HepG2 (cell line): ENCODE measurements at regions not wholly inside any gene's neighbourhood (a gene's known extent, or its start where the extent isn't known, plus 50 kb on each side); places are given as distances from the start of the nearest gene placed in this dataset.

Experiments
- ATAC-seq: fragments of 200-7000 bp; cut with Tn5 transposase; 3 replicates; pipeline ENCODE4 v1.9.1; 2020; ENCODE audit warnings: mild to moderate bottlenecking, moderate library complexity
- BruUV-seq: library from RNA; stranded (reverse); fragments of 400-500 nt; replicated peaks from 2 replicates; lab custom pipeline; 2021; lab: Mats Ljungman, UMichigan
- CTCF ChIA-PET: fragments of 300-600 bp; formaldehyde crosslinking; extraction: SDS; loops from one replicate; lab custom pipeline; 2021; ENCODE audit warnings: low total read pairs, inconsistent platforms, low intra/inter-chr PET ratio; lab: Yijun Ruan, JAX
- POLR2A ChIA-PET: fragments of 350-600 bp; sonication (Branson Sonifier 250); formaldehyde crosslinking; loops from one replicate; lab custom pipeline; 2020; ENCODE audit warnings: antibody characterized with exemption, inconsistent platforms; lab: Yijun Ruan, JAX
- DNase-seq: peaks from one replicate; pipeline ENCODE4 v3.0.0-alpha.2; 2015; ENCODE audit warnings: low spot score
- FAIRE-seq: peaks from 3 replicates; lab custom pipeline; 2011; peaks lifted over from hg19 to GRCh38; lab: Jason Lieb, UNC
- H2AFZ ChIP-seq: one replicate; pipeline ENCODE4 v1.6.1; 2011; ENCODE audit warnings: low read length, inconsistent platforms
- H3K27ac ChIP-seq: fragments of 300-600 bp; 3 replicates; pipeline ENCODE4 v1.8.0; 2011; ENCODE audit warnings: mixed run types, mild to moderate bottlenecking, mixed read lengths, low read length, inconsistent platforms; ENCODE audit not compliant: insufficient read depth; ENCODE audit errors: extremely low read length
- H3K27me3 ChIP-seq, 2 experiments: fragments of 200-600 bp in 1 of 2; 2 replicates in 1 of 2; 3 replicates in 1 of 2; pipeline versions ENCODE4 v1.6.0 to v1.8.0; 2011; ENCODE audit warnings: low read length in 2 of 2, mild to moderate bottlenecking in 2 of 2, moderate library complexity in 2 of 2, inconsistent platforms in 1 of 2; ENCODE audit not compliant: insufficient read depth in 2 of 2, control insufficient read depth in 1 of 2
- H3K36me3 ChIP-seq, 2 experiments: fragments of 200-600 bp in 1 of 2; replicated peaks in 1 of 2; 2 replicates in 1 of 2; 3 replicates in 1 of 2; pipeline versions ENCODE4 v1.5.1 to v1.8.0; 2011; ENCODE audit warnings: low read length in 2 of 2, inconsistent platforms in 1 of 2; ENCODE audit not compliant: insufficient read depth in 2 of 2, control insufficient read depth in 1 of 2
- H3K4me1 ChIP-seq: 2 replicates; pipeline ENCODE4 v1.5.1; 2012; ENCODE audit warnings: low read length, inconsistent platforms; ENCODE audit not compliant: insufficient read depth
- H3K4me2 ChIP-seq: 2 replicates; pipeline ENCODE4 v1.6.0; 2011; ENCODE audit warnings: low read depth, low read length, inconsistent platforms
- H3K4me3 ChIP-seq, 3 experiments: fragments of 200-600 bp in 1 of 3; sonication (generic), shearing (Covaris generic) in 1 of 3; replicated peaks in 1 of 3; 2 replicates each; pipeline ENCODE4 v1.5.1; 2011 to 2016; ENCODE audit warnings: low read length in 3 of 3, inconsistent platforms in 2 of 3, low read depth in 2 of 3, mild to moderate bottlenecking in 2 of 3, control low read depth in 1 of 3, mixed read lengths in 1 of 3; ENCODE audit not compliant: insufficient read depth in 1 of 3
- H3K79me2 ChIP-seq: one replicate; pipeline ENCODE4 v1.6.1; 2011; ENCODE audit warnings: low read length, inconsistent platforms; ENCODE audit not compliant: insufficient read depth
- H3K9ac ChIP-seq: 2 replicates; pipeline ENCODE4 v1.6.0; 2011; ENCODE audit warnings: mild to moderate bottlenecking, low read depth, low read length, inconsistent platforms; ENCODE audit not compliant: insufficient read depth
- H3K9me3 ChIP-seq: 2 replicates; pipeline ENCODE4 v1.5.1; 2012; ENCODE audit warnings: mild to moderate bottlenecking, low read length
- H4K20me1 ChIP-seq: 2 replicates; pipeline ENCODE4 v1.6.0; 2011; ENCODE audit warnings: inconsistent platforms, mild to moderate bottlenecking, low read length, moderate library complexity; ENCODE audit not compliant: insufficient read depth
- BRCA1 ChIP-seq: sonication (generic); formaldehyde crosslinking; IDR thresholded peaks from 2 replicates; pipeline ENCODE4 v1.4.0; 2020; ENCODE audit warnings: missing genetic modification reagents
- CBX5 ChIP-seq: sonication (generic); formaldehyde crosslinking; IDR thresholded peaks from 2 replicates; pipeline ENCODE4 v1.4.0; 2020; ENCODE audit warnings: missing genetic modification reagents, borderline replicate concordance
- CENPX ChIP-seq: sonication (generic); formaldehyde crosslinking; IDR thresholded peaks from 2 replicates; pipeline ENCODE4 v1.9.0; 2021; ENCODE audit warnings: mild to moderate bottlenecking, missing genetic modification reagents, moderate library complexity
- CSRNP2 ChIP-seq: sonication (generic); formaldehyde crosslinking; conservative IDR thresholded peaks from 2 replicates; pipeline ENCODE4 v1.8.0; 2022; ENCODE audit warnings: low read depth, missing genetic modification reagents
- ERF ChIP-seq: IDR thresholded peaks from 2 replicates; pipeline ENCODE4 v1.6.1; 2018; ENCODE audit warnings: missing biosample characterization, missing genetic modification reagents
- HDAC2 ChIP-seq: sonication (generic); formaldehyde crosslinking; IDR thresholded peaks from 2 replicates; pipeline ENCODE4 v1.4.0; 2020; ENCODE audit warnings: missing genetic modification reagents
- HDAC6 ChIP-seq: fragments of 200-600 bp; sonication (generic); IDR thresholded peaks from 2 replicates; pipeline ENCODE4 v1.7.0; 2017; ENCODE audit warnings: mild to moderate bottlenecking, antibody characterized with exemption, low read length, low read depth
- ISX ChIP-seq: sonication (generic); formaldehyde crosslinking; conservative IDR thresholded peaks from 2 replicates; pipeline ENCODE4 v1.5.0; 2020; ENCODE audit warnings: missing genetic modification reagents
- POLR2G ChIP-seq: fragments of 200-400 bp; formaldehyde crosslinking; IDR thresholded peaks from 2 replicates; pipeline ENCODE4 v1.6.1; 2018; ENCODE audit warnings: mild to moderate bottlenecking, low read depth, low read length, moderate library complexity
- RBAK ChIP-seq: sonication (generic); formaldehyde crosslinking; IDR thresholded peaks from 2 replicates; pipeline ENCODE4 v1.5.1; 2020; ENCODE audit warnings: mild to moderate bottlenecking, missing genetic modification reagents
- THYN1 ChIP-seq: sonication (generic); formaldehyde crosslinking; IDR thresholded peaks from 2 replicates; pipeline ENCODE4 v1.8.1; 2023; ENCODE audit warnings: low read depth, mild to moderate bottlenecking, moderate library complexity, missing genetic modification reagents, borderline replicate concordance
- XRCC5 ChIP-seq: fragments of 200-400 bp; formaldehyde crosslinking; optimal IDR thresholded peaks from 2 replicates; pipeline ENCODE3; 2017; ENCODE audit warnings: mild to moderate bottlenecking, low read length
- ZBTB34 ChIP-seq: sonication (generic); formaldehyde crosslinking; IDR thresholded peaks from 2 replicates; pipeline ENCODE4 v1.8.0; 2022; ENCODE audit warnings: mild to moderate bottlenecking, missing genetic modification reagents
- ZBTB46 ChIP-seq: sonication (generic); formaldehyde crosslinking; IDR thresholded peaks from 2 replicates; pipeline ENCODE4 v1.4.0; 2020; ENCODE audit warnings: mild to moderate bottlenecking, missing genetic modification reagents, borderline replicate concordance
- ZNF260 ChIP-seq: sonication (generic); formaldehyde crosslinking; IDR thresholded peaks from 2 replicates; pipeline ENCODE4 v1.4.0; 2020; ENCODE audit warnings: missing genetic modification reagents, low read depth, mild to moderate bottlenecking, borderline replicate concordance
- ZNF280B ChIP-seq: sonication (generic); formaldehyde crosslinking; IDR thresholded peaks from 2 replicates; pipeline ENCODE4 v1.5.0; 2020; ENCODE audit warnings: missing genetic modification reagents, mild to moderate bottlenecking, borderline replicate concordance
- ZNF317 ChIP-seq: sonication (generic); formaldehyde crosslinking; IDR thresholded peaks from 2 replicates; pipeline ENCODE4 v1.5.0; 2020; ENCODE audit warnings: mild to moderate bottlenecking, missing genetic modification reagents
- ZNF335 ChIP-seq: sonication (generic); formaldehyde crosslinking; IDR thresholded peaks from 2 replicates; pipeline ENCODE4 v1.4.0; 2020; ENCODE audit warnings: missing genetic modification reagents
- WGBS: methylation state at CpG from one replicate; pipeline ENCODE4 v1.1.6; 2017; ENCODE audit warnings: low lambda C conversion rate; 5-methylcytosine and 5-hydroxymethylcytosine counted together
- in situ Hi-C: cut with HindIII; loops from 2 replicates; pipeline ENCODE4 v1.10.0; 2017; ENCODE audit warnings: low pct_unique_long_range_greater_than_20kb; ENCODE audit not compliant: extremely low pct_ligation_motif_present
- intact Hi-C: fragments of 100-400 bp; cut with micrococcal nuclease; formaldehyde crosslinking; loops from one replicate; pipeline ENCODE4 v1.10.0; 2022; ENCODE audit not compliant: unreplicated experiment

- no peak for TF ChIP-seq ZBTB46
- no peak for TF ChIP-seq HDAC6
- no peak for TF ChIP-seq THYN1 (CRISPR knock-in tag)
- no peak for TF ChIP-seq XRCC5
- TF ChIP-seq ZBTB34 (CRISPR knock-in tag) = no peak
Measured at GRCh38 chr7:85705076-85705475, 518.2 kb upstream of the SEMA3D start (continued).

- Histone ChIP-seq H3K36me3 (no peaks in the 10 kb centered on the region), H3K27me3 (no peaks in the 10 kb centered on the region)
- POLR2A ChIA-PET = no interaction called here
- no peak for TF ChIP-seq POLR2G
- no peak for TF ChIP-seq HDAC2
- no peak for TF ChIP-seq ZNF317
- TF ChIP-seq CSRNP2 (CRISPR knock-in tag) = no peak
- TF ChIP-seq CENPX (CRISPR knock-in tag) = no peak
- no peak for TF ChIP-seq ERF (CRISPR knock-in tag)
- no peak for TF ChIP-seq ZNF335 (CRISPR knock-in tag)
- no peak for TF ChIP-seq BRCA1 (CRISPR knock-in tag)
- no peak for TF ChIP-seq ISX (CRISPR knock-in tag)
- TF ChIP-seq RBAK = no peak
- no peak for TF ChIP-seq ZNF280B (CRISPR knock-in tag)
- no peak for TF ChIP-seq ZNF260
- TF ChIP-seq CBX5 (CRISPR knock-in tag) = no peak
Measured at GRCh38 chr7:85703251-85704010, 516.6 kb upstream of the SEMA3D start.

More at GRCh38 chr7:85703251-85704010, 516.6 kb upstream of the SEMA3D start:
- CTCF ChIA-PET = no interaction called here
- H3K79me2 ChIP-seq = no peaks in the 10 kb centered on the region
- no peak for ATAC-seq
- H3K27ac ChIP-seq = no peak overlapping the region
- H3K4me2 ChIP-seq = no peak overlapping the region
- H3K9ac ChIP-seq = no peak overlapping the region
- H3K4me3 ChIP-seq = no peak overlapping the region
- 1% methylated on average over 2 of the region's 2 CpGs for WGBS
- no peaks in the 10 kb centered on the region for H3K9me3 ChIP-seq
- FAIRE-seq = no peak
- no peak overlapping the region for H2AFZ ChIP-seq
- BruUV-seq = no TSS peak
- H3K4me1 ChIP-seq = no peaks in the 10 kb centered on the region
- H4K20me1 ChIP-seq = no peaks in the 10 kb centered on the region
- DNase-seq = no peak
- in situ Hi-C loops = no loop called here
- intact Hi-C loops = no loop called here
